Fibroblast of lung (primary cell): ENCODE measurements at regions not wholly inside any gene's neighbourhood (a gene's known extent, or its start where the extent isn't known, plus 50 kb on each side); places are given as distances from the start of the nearest gene placed in this dataset.

Experiments
- CTCF ChIP-seq, 2 donors: IDR thresholded peaks in 1 of 2; conservative IDR thresholded peaks in 1 of 2; 1 replicate in 1 of 2; 2 replicates in 1 of 2; pipeline ENCODE4 v1.5.1; 2011 to 2012; ENCODE audit warnings: low read length in 2 of 2, control low read depth in 1 of 2, inconsistent platforms in 1 of 2, low read depth in 1 of 2, mild to moderate bottlenecking in 1 of 2
- EZH2 ChIP-seq: IDR thresholded peaks from 2 replicates; pipeline ENCODE4 v1.5.1; 2012; ENCODE audit warnings: low read length, control low read depth, mild to moderate bottlenecking; ENCODE audit errors: missing control alignments

DNA sequence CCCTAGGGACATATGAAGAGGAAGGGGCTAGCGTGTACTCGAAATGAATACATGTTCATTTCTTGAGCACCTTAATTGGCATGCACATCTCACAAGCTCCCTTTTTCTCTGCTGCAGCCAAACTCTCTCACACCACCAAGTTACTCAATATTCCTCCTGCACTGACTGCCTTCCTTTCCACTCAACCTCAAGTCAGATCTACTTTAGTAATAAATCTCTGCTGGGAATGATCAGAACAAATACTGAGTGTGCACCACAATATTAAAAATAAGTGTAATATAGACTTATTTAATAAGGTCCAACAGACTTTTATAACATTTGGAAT, 995.8 kb upstream of the WWC1 start:
- TF ChIP-seq CTCF (conservative IDR thresholded peaks at IDR 0.05 in 1 of 2, IDR thresholded peaks at IDR 0.05 in 1 of 2; ENCODE audit: low read depth in 1 of 2, low read length in 2 of 2) (no peak), EZH2 (no peak)
